Occipital lobe (tissue), 1 donor: ENCODE measurements at regions not wholly inside any gene's neighbourhood (a gene's known extent, or its start where the extent isn't known, plus 50 kb on each side); places are given as distances from the start of the nearest gene placed in this dataset.
"Not testable (repeated sequence)": the region's sequence is repeated elsewhere in the genome, so short reads cannot be mapped to it uniquely, and the experiment has no call there.

Source experiments
- DNase-seq: peaks from one replicate; lab custom pipeline; 2025; lab: John Stamatoyannopoulos, UW

DNA sequence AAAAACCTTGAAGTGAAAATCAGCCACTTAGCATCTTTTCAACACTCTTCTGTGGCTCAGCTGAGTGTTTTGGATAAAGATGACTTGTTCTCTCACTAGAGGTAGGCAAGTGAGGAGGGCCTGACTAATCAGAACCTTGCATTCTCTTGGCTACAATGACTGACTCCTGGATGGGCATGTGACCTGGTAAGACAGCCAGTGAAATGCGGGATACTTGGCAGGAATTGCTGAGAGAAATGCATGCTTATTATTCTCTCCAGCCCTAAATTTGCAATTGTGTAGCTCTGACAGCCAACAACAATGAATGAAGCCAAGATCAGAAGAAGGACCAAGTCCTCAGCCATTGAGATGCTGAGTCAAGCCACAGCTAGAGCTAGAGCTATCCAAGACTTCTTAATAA is 490.5 kb upstream of the ZNF608 start:
- no peak for DNase-seq

DNA sequence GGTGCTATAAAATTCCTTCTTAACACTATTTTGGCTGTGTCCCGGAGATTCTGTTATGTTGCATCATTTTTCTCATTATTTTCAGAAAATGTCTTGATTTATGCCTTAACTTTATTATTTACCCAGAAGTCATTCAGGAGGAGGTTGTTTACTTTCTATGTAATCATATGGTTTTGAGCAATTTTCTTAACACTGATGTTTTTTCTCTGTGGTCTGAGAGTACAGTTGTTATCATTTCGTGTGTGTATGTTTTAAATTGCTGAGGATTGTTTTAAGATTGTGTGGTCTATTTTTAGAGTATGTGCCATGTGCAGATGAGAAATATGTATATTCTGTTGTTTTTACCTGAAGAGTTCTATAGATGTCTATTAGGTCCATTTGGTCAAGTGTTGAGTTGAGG is 498.1 kb upstream of the ZNF608 start:
- no peak for DNase-seq

DNA sequence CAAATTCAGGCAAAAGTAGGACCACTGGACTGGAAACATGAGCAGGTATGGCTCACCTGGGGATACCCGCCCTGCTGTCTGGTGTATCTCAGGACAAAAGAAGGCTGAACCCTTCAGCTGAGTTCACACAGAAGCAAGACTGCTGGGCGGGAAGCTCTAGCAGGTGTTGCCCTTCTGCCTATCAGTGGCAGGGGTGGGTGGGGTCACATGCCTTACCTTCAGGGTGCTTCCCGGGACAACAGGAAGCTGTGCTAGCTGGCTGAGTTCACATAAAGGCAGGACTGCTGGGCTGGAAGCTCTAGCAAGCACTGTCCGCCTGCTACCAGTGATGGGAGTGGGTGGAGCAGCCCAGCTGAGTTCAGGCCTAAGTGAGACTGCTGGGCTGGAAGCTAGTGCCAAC is 498.8 kb upstream of the ZNF608 start:
- DNase-seq, result no peak

DNA sequence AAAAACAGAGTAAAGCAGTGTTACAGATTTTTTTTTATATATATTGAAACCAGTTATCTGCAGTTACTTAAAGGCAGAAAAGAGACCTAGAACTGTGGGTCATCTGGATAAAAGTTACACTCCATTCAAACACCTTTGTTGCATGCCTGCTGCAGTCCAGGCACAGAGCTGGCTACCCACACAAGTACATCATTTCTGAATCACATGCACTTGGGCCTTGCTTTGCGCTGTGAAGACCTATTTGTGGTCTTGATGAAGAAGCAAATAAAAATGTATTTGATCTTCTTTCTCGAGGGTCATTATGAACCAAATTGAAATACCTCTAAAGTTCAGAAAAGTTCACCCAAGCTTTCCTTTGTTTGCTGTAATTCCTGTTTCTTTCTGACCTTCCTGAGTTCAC is 503.0 kb upstream of the ZNF608 start:
- no peak for DNase-seq

DNA sequence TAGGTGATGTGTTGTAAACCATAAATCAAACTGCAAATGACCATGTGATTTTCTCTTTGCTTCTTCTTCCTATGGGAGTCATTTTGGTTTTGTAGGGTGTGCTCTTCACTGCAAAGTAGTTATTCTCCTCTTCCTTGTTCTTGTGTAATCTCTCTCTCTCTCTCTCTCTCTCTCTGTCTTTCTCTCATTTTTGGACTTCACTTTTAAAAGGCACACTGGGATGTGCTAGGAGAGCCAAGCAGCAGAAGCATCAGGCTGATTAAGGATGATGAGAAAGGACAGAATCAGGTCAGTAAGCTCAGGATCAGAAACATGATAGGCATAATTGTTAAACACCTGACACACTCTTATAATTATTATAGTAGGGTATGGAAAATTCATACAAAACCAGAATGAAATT is 505.3 kb upstream of the ZNF608 start:
- no peak for DNase-seq

DNA sequence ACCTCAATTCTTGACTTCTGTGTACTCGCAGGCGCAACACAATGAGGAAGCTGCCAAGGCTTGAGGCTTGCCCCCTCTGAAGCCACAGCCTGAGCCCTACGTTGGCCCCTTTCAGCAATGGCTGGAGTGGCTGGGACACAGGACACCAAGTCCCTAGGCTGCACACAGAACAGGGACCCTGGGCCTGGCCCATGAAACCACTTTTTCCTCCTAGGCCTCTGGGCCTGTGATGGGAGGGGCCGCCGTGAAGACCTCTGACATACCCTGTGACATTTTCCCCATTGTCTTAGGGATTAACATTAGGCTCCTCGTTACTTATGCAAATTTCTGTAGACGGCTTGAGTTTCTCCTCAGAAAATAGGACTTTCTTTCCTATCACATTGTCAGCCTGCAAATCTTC is 507.2 kb upstream of the ZNF608 start:
- not testable (repeated sequence) for DNase-seq

DNA sequence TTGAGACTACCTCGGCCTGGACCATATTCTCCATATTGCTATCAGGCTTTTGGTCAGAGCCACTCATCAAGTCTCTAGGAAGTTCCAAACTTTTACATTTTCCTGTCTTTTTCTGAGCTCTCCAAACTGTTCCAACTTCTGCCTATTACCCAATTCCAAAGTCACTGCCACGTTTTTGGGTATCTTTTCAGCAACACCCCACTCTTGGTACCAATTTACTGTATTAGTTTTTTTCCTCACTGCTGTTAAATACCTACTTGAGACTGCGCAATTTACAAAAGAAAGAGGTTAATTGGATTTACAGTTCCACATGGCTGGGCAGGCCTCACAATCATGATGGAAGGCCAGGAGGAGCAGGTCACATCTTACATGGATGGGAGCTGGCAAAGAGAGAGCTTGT is 507.8 kb upstream of the ZNF608 start:
- DNase-seq, result no peak

DNA sequence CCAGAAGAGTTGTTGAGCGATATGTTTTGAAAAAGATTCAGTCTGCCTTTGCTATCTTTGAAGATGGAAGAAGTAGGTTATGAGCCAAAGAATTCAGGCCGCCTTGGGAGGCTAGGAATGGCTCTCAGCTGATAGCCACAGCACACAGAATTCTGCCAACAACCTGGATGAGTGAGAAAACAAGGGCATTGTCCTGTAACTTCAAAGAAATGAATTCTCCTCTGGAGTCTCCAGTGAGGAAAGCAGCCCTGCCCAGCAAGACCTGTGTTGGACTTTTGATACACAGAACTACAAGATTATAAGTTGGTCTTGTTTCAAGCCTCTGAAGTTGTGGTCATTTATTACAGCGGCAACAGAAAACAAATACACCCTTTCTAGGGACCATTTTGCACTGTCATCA is 509.9 kb upstream of the ZNF608 start:
- no peak for DNase-seq

DNA sequence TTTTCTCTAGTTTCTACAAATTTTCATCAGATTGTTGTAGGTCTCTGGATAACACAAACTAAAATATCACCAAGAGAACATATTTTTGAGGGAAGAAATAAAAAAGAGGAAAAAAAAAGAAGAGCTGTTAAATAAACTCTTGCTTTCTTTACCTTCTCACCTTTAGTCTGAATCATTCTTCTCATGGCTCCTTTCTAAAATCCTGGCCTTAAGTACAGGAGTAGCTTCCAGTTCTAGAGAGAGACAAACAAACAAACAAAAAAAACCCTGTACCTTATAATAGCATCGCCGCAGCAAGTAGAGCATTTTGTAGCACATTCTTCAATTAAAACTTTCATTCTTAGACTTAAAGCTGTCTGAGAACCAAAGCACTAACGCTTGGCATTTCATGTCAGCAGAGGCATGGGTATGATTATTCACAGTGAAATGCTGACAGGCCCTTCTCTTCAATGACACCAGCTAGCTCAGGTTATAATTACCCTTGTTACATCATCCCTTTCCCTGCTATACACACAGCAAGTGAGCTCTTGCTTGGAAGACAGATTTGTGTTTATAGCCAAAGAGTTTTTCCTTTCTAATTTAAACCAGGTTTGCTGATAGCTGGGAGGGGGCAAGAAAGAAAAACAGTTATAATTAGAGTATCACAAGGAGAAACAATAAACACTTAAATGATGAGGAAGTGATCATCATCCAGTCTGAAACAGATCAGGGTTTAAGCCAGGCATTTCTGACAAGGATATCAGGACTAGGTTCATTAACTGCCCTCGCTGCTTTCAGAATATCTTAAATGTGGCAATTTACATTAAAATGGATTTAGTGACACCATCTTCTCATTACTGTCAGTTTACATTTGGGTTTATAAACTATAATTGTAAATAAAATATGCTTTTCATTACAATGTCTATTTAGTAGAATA is 510.9 kb upstream of the ZNF608 start:
- DNase-seq, result no peak

DNA sequence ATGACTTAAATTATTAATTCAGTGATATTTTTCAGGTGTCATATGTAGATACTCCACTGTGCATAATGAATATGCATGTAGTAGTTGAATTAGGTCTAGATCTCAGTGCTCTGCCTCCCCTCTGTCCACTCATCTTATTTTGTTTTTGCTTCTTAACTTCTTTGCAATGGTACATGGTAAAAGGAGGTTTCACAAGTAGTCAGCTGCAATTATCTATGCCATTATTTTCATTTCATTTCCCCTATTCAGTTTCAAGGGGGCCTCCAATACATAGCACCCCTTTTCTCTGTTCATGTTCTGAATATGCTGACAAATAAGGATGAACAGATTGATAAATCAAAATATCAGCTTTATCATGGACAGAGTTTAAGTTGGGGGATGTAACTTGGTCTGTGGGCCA is 511.6 kb upstream of the ZNF608 start:
- no peak for DNase-seq

DNA sequence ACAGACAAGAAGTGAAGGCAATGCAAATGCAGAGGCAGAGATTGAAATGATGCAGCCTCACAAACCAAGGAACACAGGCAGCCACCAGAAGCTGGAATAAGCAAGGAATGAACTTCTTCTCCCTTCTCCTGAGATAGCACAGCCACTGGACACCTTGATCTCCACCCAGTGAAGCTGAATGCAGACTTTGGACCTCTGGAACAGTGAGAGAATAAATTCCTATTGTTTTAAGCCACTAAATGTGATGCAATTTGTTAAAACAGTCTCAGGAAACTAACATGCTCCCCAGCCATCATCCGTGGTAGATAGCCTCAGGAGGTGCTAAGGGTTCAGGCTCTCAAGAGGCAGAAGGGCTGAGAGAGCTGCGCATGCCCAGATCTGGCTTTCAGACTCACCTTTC is 512.2 kb upstream of the ZNF608 start:
- DNase-seq, result no peak

DNA sequence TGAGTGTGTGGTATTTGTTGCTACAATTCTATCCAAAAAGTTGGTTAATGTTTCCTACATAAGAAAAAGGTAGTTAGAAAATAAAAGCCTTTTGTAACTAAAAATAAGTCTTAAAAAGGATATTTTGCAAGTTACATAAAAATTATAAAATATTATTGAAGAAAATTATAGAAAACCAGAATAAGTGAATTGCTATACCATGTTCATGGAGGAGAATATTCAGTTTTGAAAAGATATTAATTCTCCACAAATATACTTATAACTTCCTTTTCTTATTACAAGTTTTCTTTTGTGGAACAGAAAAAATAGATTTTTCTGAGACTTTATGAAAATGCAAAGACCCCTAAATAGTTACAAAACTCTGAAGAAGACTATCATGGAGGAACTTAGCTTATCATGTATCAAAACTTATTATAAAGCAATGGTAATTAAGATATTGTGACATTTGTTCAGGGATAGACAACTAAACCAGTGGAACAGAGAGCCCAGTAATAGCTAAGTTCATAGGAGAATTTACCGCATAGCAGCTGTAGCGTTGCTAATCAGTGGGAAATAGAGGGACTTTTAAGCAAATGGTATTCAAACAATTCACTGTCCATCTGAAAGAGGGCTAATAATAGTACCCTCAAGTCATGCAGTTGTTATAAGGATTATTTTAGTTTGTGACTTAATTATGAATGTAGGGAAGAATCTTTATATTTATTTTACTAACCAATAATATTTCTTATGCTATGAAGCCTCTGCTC is 515.2 kb upstream of the ZNF608 start:
- no peak for DNase-seq

DNA sequence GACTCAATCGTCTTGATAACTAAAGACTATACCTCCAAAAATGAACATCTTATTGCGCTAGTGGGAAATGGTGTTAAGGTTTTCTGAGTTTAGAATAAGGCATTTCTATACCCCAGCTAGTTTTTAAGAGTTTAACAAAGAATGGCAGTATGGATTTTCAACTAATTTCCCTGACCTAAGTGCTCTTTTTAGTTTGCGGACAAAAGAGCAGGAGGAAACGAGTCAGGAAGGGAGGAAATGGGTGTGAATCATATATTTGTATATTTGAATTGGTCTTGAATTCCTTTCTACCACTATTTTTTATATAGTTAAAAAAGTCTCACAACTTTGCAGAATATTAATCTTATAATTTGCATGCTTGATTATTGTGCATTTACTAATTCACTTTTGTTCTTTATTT is 516.3 kb upstream of the ZNF608 start:
- no peak for DNase-seq

DNA sequence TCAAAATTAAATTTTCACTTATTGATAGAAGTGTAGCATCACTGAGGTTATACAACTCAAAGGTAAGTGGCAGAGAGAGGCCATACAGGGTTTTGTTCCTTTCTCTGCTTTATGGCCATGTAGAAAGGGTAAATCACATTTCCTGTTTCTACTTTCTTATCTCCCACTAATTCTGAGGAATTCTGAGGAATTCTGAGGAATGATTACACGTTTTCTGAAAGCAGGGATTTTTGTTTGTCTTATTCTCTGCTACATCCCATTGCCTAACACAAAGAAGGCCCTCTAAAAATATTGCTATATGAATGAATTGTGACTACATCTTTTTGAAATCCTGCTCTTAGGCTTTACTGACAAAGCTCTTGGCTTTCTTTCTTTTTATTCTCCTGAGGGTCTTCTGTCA is 516.9 kb upstream of the ZNF608 start:
- DNase-seq, result no peak

DNA sequence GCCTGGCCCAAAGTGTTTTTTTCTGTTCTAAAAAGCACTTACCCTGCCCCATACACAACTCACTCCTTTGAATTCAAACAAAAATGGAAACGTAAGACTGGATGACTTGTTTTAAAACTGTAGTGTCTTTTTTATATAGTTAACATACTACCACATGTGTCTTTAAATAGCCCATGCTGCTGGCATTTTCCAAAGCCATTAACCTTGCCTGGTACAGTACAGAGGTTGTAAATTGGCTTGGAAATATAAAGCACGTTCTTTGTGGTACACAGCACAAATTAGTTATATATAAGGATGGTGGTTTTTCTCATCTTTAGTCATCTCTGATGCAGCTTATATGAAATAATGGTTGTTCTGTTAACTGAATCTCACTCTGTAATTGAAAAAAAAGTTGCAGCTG is 519.7 kb upstream of the ZNF608 start:
- DNase-seq, result no peak

DNA sequence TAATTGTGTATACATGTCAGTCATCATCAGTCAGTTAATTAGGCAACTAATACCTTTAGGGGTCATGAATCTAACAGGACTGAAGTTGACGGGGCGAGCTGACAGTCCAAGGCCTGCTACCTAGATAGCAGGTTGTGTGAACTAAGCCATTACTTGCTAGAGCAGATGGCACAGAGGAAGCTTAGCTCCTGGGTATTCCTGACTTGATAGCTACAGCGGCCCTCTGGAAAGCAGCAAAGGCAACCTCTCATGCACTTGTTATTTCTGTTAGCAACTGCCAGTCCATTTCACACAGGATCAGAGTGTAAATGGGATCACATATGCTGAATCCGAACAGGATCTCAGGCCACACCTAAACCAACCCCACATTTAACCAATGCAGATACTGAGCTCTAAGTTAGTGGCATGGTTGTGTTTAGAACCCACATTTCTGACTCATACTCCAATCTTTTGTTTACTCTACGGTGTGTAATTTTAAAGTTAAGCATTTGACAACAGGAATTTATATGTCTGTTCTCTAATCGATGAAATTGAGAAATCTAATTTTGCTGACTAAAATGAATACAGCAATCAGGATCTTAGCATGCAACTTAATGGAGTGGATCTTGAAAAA is 521.3 kb upstream of the ZNF608 start:
- no peak for DNase-seq

DNA sequence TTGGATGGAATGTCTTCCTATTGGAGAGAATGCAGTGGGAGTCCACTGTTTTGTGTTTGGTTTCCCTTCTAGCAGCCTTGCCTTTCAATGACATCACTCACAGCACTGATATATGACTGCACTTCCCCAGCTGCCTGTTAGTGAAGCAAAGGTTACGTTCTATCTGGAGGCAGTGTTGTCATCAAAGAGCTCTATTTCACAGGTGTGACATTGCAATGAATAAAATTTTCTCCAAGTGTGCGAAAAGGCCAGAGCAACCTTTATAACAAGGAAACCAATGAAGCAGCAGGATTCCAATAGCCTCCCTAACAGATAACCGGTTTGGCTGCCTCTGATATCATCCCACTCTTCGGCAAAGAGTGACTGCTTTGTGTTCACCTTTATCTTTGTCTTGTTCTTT is 523.5 kb upstream of the ZNF608 start:
- no peak for DNase-seq

DNA sequence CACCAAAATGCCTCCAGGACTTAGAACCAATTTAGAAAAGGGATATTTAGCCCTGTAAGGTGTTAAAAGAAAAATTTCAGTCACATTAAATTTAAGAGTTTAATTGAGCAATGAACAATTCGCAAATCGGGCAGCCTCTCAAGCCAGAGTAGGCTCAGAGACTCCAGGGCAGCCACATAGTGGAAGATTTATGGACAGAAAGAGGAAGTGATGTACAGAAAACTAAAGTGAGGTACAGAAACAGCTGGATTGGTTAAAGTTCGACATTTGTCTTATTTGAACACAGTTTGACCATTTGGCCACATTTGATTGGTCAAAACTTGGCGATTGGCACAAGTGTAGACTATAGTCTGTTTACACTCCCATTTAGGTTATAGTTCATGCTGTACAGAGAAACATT is 525.9 kb upstream of the ZNF608 start:
- DNase-seq, result no peak

DNA sequence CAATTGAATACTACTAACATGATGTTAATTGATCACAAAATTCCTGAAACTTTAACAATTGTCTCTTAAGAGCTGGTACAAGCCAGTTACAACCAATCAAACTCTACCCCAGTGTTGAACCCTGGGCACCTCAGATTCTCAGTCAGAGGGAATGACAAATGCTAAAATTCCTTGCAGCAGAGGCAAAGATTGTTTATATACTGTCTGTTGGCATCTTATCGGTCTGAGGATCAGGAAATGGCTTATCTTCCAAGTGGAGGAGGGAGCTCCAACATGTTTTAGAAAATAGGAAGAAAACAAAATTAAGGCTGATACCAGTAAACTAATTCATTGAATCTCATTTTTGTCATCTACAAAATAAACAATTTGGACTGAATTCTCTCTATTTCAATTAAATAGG is 527.8 kb upstream of the ZNF608 start:
- no peak for DNase-seq

DNA sequence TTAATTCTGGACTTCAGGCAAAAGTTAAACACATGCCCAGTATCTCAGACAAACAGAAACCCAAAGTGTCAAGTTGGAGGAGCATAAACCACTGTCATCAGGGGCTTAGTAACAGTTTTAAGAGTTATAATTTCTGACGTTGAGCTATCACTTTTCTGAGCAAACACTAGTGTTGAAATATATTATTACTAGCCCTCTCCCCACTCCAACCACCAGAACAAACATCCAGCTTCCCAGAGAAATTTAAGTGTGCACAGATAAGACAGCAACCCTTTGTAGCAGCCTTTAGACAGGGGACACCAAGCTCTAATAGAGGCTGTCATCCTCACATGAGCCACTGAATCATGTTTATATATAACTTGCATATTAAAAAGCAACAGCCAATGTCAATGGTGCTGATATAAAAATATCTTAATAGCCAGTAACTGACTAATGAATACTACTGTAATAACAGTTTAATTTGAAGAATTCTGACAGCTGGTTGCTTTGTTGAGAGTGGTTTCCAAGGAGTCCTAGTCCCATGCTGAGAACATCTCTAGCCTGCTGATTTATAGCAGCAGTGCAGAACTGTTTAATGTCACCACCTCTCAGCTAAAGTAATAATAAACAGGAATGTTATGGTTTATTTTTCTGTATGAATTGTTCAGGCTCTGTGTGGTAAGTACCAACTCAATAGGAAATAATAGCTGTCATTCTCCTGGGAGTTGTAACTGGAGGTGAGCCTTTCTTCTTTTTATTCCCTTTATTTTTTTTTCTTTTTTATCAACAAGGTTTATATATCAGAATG is 528.7 kb upstream of the ZNF608 start:
- DNase-seq, result no peak

DNA sequence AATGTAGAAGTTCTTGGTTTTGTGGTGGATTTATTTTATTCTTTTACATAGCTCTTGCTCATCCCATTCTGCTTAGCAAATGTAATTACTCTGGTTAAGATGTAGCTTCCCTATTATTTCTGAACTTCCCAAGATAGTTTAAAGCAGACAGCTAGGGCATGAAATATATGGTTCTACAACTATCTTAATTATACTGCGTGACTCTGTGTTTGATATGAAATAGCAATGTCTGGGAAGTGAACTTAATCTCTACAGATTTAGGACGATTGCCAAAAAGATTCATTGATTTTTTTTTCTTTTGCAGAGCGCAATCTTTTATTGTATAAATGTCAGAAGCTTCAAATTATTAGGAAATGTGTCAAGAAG is 529.3 kb upstream of the ZNF608 start:
- no peak for DNase-seq

DNA sequence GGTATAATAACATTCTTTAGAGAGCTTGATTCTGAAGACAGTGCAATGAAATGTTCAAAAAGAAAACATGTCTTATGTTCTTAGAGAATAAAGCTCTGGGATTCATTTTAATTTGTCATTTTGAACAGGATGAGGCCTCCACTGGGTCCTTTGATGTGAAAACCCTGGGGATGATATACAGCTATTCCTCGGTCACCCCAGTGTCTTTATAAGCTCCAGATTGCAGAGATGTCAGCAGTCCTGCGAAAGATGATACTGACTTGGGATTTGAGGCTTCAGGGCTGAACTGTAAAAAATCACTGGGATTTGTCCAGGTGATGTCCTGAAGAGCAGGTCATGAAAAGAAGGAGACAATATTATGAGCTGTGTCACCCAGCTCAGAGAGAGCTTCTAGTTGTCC is 529.7 kb upstream of the ZNF608 start:
- no peak for DNase-seq
